OCI-M2 (cell line): ENCODE measurements at regions not wholly inside any gene's neighbourhood (a gene's known extent, or its start where the extent isn't known, plus 50 kb on each side); places are given as distances from the start of the nearest gene placed in this dataset.
"Not testable (repeated sequence)": the region's sequence is repeated elsewhere in the genome, so short reads cannot be mapped to it uniquely, and the experiment has no call there.

Experiments
- DNase-seq: peaks from one replicate; lab custom pipeline; 2025; ENCODE audit not compliant: unreplicated experiment; lab: John Stamatoyannopoulos, UW

DNA sequence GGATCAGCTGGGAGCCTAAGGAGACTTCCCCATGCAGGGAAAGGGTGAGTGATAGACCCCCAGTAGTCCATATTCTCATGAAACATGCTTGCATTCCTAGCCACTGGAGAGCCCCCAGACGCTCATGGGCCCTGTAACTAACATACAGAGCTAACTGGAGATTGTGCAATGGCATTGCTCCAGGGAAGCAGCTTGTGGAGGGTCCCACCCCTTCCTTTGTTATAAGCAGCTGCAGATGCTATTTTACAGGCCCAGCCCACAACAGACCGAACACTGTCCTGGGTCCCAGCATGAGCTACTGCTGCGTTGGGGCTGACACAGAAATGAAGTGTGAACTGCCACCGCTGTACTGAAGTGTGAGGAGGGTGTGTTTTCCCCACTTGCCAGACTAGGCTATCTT is 1465.7 kb upstream of the DIAPH2 start:
- DNase-seq, result no peak

DNA sequence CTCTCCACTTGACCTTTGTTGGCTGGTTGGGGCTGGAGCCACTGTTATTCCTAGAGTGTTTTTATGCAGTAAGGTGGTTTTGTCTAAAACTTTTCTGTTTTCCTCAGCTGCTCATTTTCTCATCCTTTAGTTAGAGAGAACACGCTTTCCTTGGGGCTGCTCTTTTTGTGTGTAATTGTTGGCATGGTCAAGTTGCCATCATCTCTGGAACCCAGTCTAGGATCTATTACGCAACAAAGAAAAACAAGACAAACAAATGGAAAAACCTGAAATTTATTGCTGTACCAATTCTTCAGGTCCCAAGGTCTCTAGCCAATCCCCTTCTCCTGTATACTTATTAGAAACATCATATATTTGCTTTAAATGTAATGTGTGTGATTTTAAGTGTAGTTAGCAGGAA is 1436.3 kb upstream of the DIAPH2 start:
- no peak for DNase-seq

GRCh38 chrX:95290455-95290854 is 1394.2 kb upstream of the DIAPH2 start:
- DNase-seq, result no peak

- DNase-seq, result no peak
Measured at GRCh38 chrX:95291561-95291960, 1393.1 kb upstream of the DIAPH2 start.

DNA sequence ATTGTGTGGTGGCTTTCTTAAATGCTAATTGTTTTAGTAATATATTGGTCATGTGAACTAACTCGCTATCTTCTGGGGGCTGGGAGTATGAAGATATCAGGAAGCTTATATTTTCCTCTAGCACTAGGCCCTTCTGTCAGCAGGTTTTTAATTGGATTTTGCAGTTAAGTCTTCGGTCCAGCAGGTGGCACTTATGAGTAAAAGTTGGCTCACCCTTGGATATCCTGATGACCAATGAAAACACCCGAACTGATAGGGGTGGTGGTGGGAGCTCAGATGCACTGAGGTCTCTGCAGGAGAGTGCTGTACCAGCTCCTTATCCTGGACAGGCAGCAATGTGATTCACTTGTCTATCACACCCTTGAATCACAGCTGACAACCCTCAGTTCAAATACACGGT is 1365.8 kb upstream of the DIAPH2 start:
- no peak for DNase-seq

GRCh38 chrX:95325185-95325584 is 1359.5 kb upstream of the DIAPH2 start:
- no peak for DNase-seq

DNA sequence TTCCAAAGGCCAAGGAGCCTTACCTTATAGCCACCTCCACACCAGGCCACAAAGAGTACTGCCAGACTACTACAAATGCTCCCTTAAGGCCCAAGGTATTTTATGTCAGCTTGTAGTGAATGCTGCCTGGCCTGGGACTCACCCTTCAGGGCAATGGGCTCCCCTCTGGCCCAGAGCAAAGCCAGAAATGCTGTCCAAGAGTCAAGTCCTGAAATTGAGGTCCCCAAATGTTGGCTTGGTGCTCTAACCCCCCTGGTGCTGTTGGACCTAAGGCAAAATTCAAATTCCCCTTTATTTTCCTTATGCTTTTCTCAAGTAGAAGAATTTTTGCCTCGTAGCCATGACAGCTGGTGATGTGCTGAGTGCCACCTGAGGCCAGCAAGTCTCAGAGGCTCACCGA is 1354.3 kb upstream of the DIAPH2 start:
- DNase-seq, result no peak

DNA sequence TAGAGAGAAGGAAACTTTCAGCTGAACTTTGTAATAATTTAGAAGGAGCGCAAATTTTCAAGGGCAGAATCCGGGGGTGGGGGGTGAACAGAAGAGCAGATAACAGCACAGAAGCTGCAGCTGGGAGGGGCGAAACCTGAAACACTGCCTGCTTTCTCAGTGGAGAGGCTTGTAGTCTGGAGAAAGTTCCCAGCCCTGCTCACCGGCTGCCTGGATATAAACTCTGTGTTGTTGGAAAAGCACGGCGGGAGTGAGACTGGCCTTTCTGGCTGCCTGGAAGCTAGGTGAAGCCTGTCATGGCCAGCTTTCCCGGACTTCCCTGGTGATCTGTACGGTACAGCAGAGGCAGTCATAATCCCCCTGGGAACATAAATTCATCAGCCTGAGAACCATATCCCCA is 1352.1 kb upstream of the DIAPH2 start:
- no peak for DNase-seq

GRCh38 chrX:95346856-95347255 is 1337.8 kb upstream of the DIAPH2 start:
- DNase-seq, result no peak

DNA sequence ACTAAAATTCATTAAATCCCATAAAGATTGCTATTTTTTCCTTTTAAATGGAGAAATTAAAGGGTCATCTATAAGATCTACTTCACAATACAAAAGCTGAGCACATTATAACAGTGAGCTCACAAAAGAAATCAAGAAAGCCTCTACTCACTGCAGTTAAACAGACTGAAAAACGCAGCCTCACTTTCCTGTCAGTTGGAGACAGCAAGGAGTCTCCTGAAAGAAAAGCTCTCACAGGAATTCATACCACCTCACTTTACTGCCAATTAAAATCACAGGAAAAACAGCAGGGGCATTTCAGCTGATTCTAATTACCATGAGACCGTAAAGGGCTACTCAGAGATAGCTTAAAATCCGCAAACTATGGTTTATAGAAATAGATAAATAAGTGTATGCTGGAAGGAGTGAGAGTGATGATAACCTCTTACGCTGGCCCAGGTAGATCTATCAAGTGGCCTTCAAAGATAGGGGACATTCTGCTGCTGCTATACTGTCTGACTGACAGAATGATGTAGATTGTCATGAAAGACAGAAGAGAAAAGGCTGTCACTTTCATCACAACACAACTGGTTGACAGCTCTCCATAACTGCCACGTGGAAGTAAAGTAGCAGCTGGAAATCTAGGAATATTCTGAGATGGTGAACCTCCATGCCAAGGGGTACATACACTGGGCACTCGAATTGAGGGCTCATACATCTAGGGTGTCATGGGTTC is 1333.7 kb upstream of the DIAPH2 start:
- DNase-seq, result no peak

DNA sequence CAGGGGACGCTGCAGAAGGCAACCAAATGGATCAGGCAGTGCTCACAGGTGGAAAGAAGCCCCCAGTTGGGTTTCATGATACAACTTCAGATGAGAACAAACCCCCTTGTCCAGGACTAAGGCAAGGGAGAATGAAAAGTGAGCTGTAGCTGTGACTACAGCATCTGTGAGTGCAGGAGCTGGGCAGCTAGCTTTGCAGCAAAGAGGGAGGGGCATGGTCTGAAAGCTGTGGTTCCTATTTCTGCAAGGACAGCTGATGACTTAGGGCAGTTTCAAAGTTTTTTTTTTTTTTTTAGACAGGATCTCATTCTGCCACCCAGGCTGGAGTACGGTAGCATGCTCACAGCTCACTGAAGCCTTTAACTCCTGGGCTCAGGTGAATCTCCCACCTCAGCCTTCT is 1317.4 kb upstream of the DIAPH2 start:
- DNase-seq, result no peak

DNA sequence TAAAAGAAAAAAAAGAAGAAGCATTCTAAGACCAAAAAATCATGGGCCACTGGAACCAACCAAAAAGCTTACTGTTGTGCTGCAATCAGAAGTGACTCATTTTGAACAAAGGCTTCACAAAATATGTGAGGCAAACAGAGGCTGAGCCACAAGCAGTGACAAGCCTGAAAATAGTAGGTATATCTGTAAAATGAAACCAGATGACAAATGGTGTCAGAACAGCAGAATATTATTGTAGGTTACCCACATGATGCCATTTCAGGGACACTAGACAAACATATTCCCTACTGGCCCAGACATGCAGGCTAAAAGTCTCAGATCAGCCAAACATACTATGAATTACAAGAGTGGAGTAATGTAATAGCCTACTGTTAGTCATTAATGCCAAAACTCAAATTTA is 1301.8 kb upstream of the DIAPH2 start:
- DNase-seq, result no peak

- DNase-seq, result no peak
Measured at GRCh38 chrX:95383778-95384177, 1300.9 kb upstream of the DIAPH2 start.

DNA sequence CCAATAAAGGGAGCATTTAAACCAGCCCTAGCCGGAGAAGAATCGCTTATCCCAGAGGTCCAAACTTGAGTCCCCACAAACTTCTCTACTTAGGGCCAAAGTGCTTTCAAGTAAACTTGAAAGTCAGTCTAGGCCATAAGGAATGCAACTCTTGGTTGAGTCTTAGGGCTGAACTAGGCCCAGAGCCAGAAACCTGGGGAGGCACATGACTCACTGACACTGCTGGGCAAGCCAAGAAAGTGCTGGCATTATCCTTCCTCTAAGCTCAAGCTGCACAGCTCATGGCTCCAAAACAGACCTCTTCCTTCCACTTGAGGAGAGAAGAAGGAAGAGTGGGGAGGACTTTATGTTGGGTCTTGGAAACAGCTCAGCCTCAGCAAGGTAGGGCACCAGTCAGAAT is 1257.3 kb upstream of the DIAPH2 start:
- no peak for DNase-seq

DNA sequence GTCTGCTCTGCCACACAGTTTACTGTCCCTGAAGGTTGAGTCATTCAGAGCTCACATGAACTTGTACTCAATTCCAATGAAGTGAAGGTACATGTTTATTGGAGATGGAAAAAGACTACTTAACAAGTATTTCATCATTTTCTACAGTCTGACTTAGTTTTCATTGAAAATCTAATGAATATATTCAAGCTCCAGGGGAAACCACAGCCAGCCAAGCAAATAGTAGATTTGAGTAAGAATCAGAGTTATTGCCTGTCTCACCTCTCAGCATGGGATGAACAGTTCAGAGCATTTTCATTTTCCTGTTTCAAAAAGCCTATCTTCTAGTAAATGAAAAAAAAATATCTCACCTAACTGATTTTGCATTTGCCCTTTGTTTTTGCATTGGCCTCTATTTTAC is 1249.4 kb upstream of the DIAPH2 start:
- DNase-seq, result no peak

- no peak for DNase-seq
Measured at GRCh38 chrX:95441836-95442235, 1242.8 kb upstream of the DIAPH2 start.

DNA sequence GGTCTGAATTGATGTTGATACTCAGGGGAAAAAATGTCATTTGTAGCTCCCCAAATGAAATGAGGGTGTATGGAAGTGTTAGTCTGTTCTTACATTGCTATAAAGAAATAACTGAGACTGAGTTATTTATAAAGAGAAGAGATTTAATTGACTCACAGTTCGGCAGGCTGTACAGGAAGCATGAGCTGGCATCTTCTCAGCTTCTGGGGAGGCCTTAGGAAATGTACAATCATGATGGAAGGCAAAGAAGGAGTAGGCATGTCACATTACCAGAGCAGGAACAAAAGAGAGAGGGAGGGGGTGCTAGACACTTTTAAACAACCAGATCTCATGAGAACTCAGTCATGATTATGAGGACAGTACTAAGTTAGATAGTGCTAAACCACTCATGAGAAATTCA is 1199.9 kb upstream of the DIAPH2 start:
- no peak for DNase-seq

DNA sequence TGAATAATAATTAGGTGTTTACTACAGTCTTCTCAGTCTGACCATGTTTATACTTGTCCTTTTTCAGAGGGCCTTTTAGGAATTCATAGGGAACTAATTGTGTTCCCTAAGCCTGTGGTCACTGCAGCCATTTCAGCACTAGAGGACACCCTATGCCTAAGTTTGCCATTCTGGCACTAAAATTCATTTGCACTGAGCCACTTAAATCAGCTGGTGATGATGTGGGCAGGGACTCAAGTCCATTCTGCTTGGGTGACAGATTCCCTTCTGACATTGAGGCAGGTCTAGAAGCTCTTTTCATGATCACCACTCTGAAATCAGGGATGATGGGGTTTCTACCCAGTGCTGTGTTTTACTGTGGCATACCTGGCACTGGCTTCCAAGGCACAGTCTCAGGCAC is 1178.9 kb upstream of the DIAPH2 start:
- DNase-seq, result no peak

- DNase-seq, result no peak
Measured at GRCh38 chrX:95509474-95509873, 1175.2 kb upstream of the DIAPH2 start.

GRCh38 chrX:95524018-95524417 is 1160.6 kb upstream of the DIAPH2 start:
- DNase-seq, result not testable (repeated sequence)

- no peak for DNase-seq
Measured at GRCh38 chrX:95536111-95536510, 1148.5 kb upstream of the DIAPH2 start.

- no peak for DNase-seq
Measured at GRCh38 chrX:95536661-95537060, 1148.0 kb upstream of the DIAPH2 start.

DNA sequence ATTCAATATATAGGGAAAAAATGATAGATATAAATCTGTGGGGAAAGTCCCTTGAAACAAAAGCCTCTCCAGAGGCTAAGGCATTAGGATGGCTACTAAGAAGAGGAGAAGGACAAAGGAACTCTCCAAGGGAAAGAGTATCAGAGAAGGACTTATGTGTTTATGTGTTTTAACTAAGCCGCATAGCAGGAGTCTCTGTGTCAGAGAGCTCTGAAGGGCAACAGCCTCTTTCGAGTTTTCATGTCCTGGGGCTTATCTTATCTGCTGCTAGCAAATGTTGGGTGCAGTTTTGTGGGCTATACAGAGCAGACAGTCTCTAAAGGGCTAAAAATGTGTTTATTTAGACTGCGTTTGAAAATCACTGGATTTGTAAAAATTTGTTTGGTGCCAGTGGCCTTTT is 1145.6 kb upstream of the DIAPH2 start:
- no peak for DNase-seq
